Thoracic aorta (tissue), 2 donors: ENCODE measurements at regions not wholly inside any gene's neighbourhood (a gene's known extent, or its start where the extent isn't known, plus 50 kb on each side); places are given as distances from the start of the nearest gene placed in this dataset.

ENCODE experiments used
- ATAC-seq: fragments of 150-250 bp; one replicate; pipeline ENCODE4 v1.8.0; 2017; ENCODE audit warnings: low read depth; ENCODE audit not compliant: insufficient number of reproducible peaks, low FRiP score
- DNase-seq: peaks from one replicate; pipeline ENCODE4 v3.0.0-alpha.2; 2020; ENCODE audit warnings: low spot score
- H3K27ac ChIP-seq, 2 donors: fragments of 200-600 bp; sonication (generic); 1 replicate in 1 of 2; 2 replicates in 1 of 2; pipeline ENCODE4 v1.5.1; 2016; ENCODE audit warnings: mild to moderate bottlenecking in 2 of 2, moderate library complexity in 2 of 2
- H3K27me3 ChIP-seq: fragments of 200-600 bp; sonication (generic); replicated peaks from 2 replicates; pipeline ENCODE4 v1.6.0; 2016; ENCODE audit warnings: mild to moderate bottlenecking; ENCODE audit not compliant: insufficient read depth
- H3K36me3 ChIP-seq: fragments of 200-600 bp; sonication (generic); one replicate; pipeline ENCODE4 v1.5.1; 2016
- H3K4me1 ChIP-seq, 2 donors: fragments of 200-600 bp; sonication (generic); 1 replicate in 1 of 2; 2 replicates in 1 of 2; pipeline versions ENCODE4 v1.5.1 to v1.6.0; 2016; ENCODE audit warnings: low read depth in 2 of 2, mild to moderate bottlenecking in 1 of 2; ENCODE audit not compliant: control insufficient read depth in 1 of 2
- H3K4me3 ChIP-seq: fragments of 200-600 bp; sonication (generic); 2 replicates; pipeline ENCODE4 v1.5.1; 2016; ENCODE audit warnings: mild to moderate bottlenecking
- H3K9me3 ChIP-seq: fragments of 200-600 bp; sonication (generic); 2 replicates; pipeline ENCODE4 v1.5.1; 2016
- TF ChIP-seq, protein P1 (sequence below): fragments of 200-600 bp; sonication (generic); IDR thresholded peaks from one replicate; pipeline ENCODE4 v1.5.1; 2019; ENCODE audit warnings: antibody characterized with exemption

DNA sequence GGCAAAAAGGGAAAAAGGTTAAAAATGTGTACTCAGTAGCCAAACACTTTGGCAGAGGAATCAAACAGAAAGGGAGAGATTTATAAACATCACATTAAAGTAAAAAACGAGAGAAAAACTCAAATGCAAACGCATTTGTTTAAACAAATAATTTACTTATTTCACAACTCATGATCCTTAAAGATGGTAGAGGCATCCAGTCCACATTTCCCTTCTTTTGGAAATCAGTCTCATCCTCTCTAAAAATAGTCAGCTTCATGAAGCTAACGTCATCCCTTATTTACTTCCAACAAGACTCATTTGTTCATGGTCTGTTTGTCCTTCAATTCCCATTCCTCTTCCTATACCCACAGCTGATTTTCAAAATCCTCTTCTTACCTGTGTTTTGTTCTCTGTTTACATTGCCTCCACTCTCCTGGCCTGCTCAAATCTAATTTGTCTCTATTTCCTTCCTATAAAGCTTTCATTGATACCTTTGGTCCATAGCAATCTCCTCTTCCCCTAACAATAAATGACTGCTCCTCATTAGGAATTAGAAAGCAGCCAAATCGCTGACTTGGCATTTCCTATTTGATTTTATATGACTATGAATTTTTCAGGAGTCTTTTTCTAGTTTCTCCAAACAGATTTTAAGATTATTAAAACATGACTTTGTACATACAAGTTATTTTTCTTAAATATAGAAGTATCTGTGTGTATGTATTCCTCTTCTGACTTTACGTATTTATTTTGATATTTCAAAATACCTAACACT is 805.3 kb downstream of the TLE1 start:
- TF ChIP-seq, protein P1, sequence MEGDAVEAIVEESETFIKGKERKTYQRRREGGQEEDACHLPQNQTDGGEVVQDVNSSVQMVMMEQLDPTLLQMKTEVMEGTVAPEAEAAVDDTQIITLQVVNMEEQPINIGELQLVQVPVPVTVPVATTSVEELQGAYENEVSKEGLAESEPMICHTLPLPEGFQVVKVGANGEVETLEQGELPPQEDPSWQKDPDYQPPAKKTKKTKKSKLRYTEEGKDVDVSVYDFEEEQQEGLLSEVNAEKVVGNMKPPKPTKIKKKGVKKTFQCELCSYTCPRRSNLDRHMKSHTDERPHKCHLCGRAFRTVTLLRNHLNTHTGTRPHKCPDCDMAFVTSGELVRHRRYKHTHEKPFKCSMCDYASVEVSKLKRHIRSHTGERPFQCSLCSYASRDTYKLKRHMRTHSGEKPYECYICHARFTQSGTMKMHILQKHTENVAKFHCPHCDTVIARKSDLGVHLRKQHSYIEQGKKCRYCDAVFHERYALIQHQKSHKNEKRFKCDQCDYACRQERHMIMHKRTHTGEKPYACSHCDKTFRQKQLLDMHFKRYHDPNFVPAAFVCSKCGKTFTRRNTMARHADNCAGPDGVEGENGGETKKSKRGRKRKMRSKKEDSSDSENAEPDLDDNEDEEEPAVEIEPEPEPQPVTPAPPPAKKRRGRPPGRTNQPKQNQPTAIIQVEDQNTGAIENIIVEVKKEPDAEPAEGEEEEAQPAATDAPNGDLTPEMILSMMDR: no peak
- DNase-seq (no peak), ATAC-seq (no peak)
- Histone ChIP-seq H3K9me3 (no peaks in the 10 kb centered on the region), H3K27me3 (no peaks in the 10 kb centered on the region), H3K36me3 (no peaks in the 10 kb centered on the region), H3K4me1 (no peaks in the 10 kb centered on the region), H3K27ac (no peak overlapping the region), H3K4me3 (no peak overlapping the region)

- TF ChIP-seq, protein P1: no peak
- Histone ChIP-seq H3K27ac (no peak overlapping the region), H3K27me3 (no peaks in the 10 kb centered on the region), H3K4me3 (no peak overlapping the region), H3K36me3 (no peaks in the 10 kb centered on the region), H3K9me3 (no peaks in the 10 kb centered on the region), H3K4me1 (no peaks in the 10 kb centered on the region)
- ATAC-seq (no peak), DNase-seq (no peak)
Measured at GRCh38 chr9:80883426-80883825, 805.9 kb downstream of the TLE1 start.

- Histone ChIP-seq H3K36me3 (no peaks in the 10 kb centered on the region), H3K27ac (no peak overlapping the region), H3K4me3 (no peak overlapping the region), H3K27me3 (no peaks in the 10 kb centered on the region), H3K9me3 (no peaks in the 10 kb centered on the region), H3K4me1 (no peaks in the 10 kb centered on the region)
- no peak for ATAC-seq
- DNase-seq: no peak
- TF ChIP-seq, protein P1: no peak
Measured at GRCh38 chr9:80881940-80882339, 807.4 kb downstream of the TLE1 start.

- Histone ChIP-seq H3K4me1 (no peaks in the 10 kb centered on the region), H3K9me3 (no peaks in the 10 kb centered on the region), H3K27me3 (no peaks in the 10 kb centered on the region), H3K27ac (no peak overlapping the region), H3K4me3 (no peak overlapping the region), H3K36me3 (no peaks in the 10 kb centered on the region)
- DNase-seq (no peak), ATAC-seq (no peak)
- TF ChIP-seq, protein P1: no peak
Measured at GRCh38 chr9:80881320-80881719, 808.0 kb downstream of the TLE1 start.

- no peaks in the 10 kb centered on the region for H3K9me3 ChIP-seq
- H3K4me3 ChIP-seq: no peak overlapping the region
- TF ChIP-seq, protein P1: no peak
- no peak for ATAC-seq
- H3K4me1 ChIP-seq: no peaks in the 10 kb centered on the region
- no peaks in the 10 kb centered on the region for H3K27me3 ChIP-seq
- DNase-seq: no peak
- H3K36me3 ChIP-seq: no peaks in the 10 kb centered on the region
- no peak overlapping the region for H3K27ac ChIP-seq
Measured at GRCh38 chr9:80878556-80878955, 810.8 kb downstream of the TLE1 start.
